ENCODE measurements at regions not wholly inside any gene's neighbourhood (a gene's known extent, or its start where the extent isn't known, plus 50 kb on each side); places are given as distances from the start of the nearest gene placed in this dataset.

GRCh38 chr13:40331802-40332201 is 334.6 kb downstream of the FOXO1 start:
- no peaks in the 10 kb centered on the region for H3K9me3 ChIP-seq (ENCODE audit: control insufficient read depth, insufficient read depth, low read depth, low read length)
- no peak overlapping the region for H2AFZ ChIP-seq (ENCODE audit: low read length)
- H3K4me3 ChIP-seq (replicated peaks in 1 of 4; ENCODE audit: control extremely low read depth in 1 of 4, insufficient read depth in 1 of 4, low read depth in 3 of 4, low read length in 4 of 4): no peak overlapping the region
- H4K20me1 ChIP-seq (ENCODE audit: control insufficient read depth, extremely low read depth, insufficient read depth, low read length): no peaks in the 10 kb centered on the region
- H3K4me1 ChIP-seq (ENCODE audit: control insufficient read depth, extremely low read depth, insufficient read depth, low read length): no peaks in the 10 kb centered on the region
- DNase-seq (ENCODE audit: low read depth in 2 of 2): no peak
- H3K79me2 ChIP-seq (ENCODE audit: control insufficient read depth, insufficient read depth, low read length): no peaks in the 10 kb centered on the region
- H3K27me3 ChIP-seq (ENCODE audit: control insufficient read depth, insufficient read depth, low read length): no peaks in the 10 kb centered on the region
- H3K4me2 ChIP-seq (ENCODE audit: extremely low read depth, insufficient read depth, low read length): no peak overlapping the region
- H3K36me3 ChIP-seq (ENCODE audit: control insufficient read depth, insufficient read depth, low read length): no peaks in the 10 kb centered on the region
- TF ChIP-seq CTCF (conservative IDR thresholded peaks at IDR 0.05 in 1 of 2, IDR thresholded peaks at IDR 0.05 in 1 of 2; ENCODE audit: low read depth in 1 of 2, low read length in 2 of 2) (no peak), EZH2 (IDR thresholded peaks at IDR 0.05; ENCODE audit: low read length, missing control alignments) (no peak)
- H3K9ac ChIP-seq (ENCODE audit: insufficient read depth, low read length): no peak overlapping the region
- no peak overlapping the region for H3K27ac ChIP-seq (ENCODE audit: insufficient read depth, low read length)

GRCh38 chr13:40333226-40333625 is 333.2 kb downstream of the FOXO1 start:
- no peaks in the 10 kb centered on the region for H3K27me3 ChIP-seq (ENCODE audit: control insufficient read depth, insufficient read depth, low read length)
- H3K79me2 ChIP-seq (ENCODE audit: control insufficient read depth, insufficient read depth, low read length): no peaks in the 10 kb centered on the region
- DNase-seq (ENCODE audit: low read depth in 2 of 2): peak in 1 of 2 donors; percentile 14
- no peak overlapping the region for H3K4me2 ChIP-seq (ENCODE audit: extremely low read depth, insufficient read depth, low read length)
- no peaks in the 10 kb centered on the region for H4K20me1 ChIP-seq (ENCODE audit: control insufficient read depth, extremely low read depth, insufficient read depth, low read length)
- H3K9ac ChIP-seq (ENCODE audit: insufficient read depth, low read length): no peak overlapping the region
- H3K27ac ChIP-seq (ENCODE audit: insufficient read depth, low read length): no peak overlapping the region
- H3K9me3 ChIP-seq (ENCODE audit: control insufficient read depth, insufficient read depth, low read depth, low read length): no peaks in the 10 kb centered on the region
- H3K36me3 ChIP-seq (ENCODE audit: control insufficient read depth, insufficient read depth, low read length): no peaks in the 10 kb centered on the region
- no peaks in the 10 kb centered on the region for H3K4me1 ChIP-seq (ENCODE audit: control insufficient read depth, extremely low read depth, insufficient read depth, low read length)
- TF ChIP-seq EZH2 (IDR thresholded peaks at IDR 0.05; ENCODE audit: low read length, missing control alignments) (no peak), CTCF (conservative IDR thresholded peaks at IDR 0.05 in 1 of 2, IDR thresholded peaks at IDR 0.05 in 1 of 2; ENCODE audit: low read depth in 1 of 2, low read length in 2 of 2) (no peak)
- no peak overlapping the region for H2AFZ ChIP-seq (ENCODE audit: low read length)
- H3K4me3 ChIP-seq (replicated peaks in 1 of 4; ENCODE audit: control extremely low read depth in 1 of 4, insufficient read depth in 1 of 4, low read depth in 3 of 4, low read length in 4 of 4): no peak overlapping the region

DNA sequence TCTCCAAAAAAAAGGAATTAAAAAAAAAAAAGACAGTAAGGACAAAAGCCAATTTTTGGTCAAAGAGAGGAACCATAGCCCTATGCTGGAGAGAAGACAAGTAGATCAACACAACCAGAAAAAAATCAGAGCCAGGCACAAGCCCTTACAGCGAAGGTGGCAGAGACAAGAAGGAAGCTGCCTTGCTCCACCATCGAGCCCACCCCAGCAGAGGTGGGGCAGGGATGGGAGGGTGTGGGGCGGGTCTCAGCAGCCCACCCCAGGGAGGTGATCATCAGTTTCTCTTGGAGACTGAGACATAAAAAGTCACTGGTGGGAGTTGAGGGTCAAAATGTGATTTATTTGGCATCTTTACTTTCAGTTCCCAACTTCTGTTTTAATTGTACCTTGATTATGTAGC is 332.4 kb downstream of the FOXO1 start:
- Histone ChIP-seq H3K9me3 (ENCODE audit: control insufficient read depth, insufficient read depth, low read depth, low read length) (no peaks in the 10 kb centered on the region), H3K27me3 (ENCODE audit: control insufficient read depth, insufficient read depth, low read length) (no peaks in the 10 kb centered on the region), H3K36me3 (ENCODE audit: control insufficient read depth, insufficient read depth, low read length) (no peaks in the 10 kb centered on the region), H3K9ac (ENCODE audit: insufficient read depth, low read length) (no peak overlapping the region), H3K4me1 (ENCODE audit: control insufficient read depth, extremely low read depth, insufficient read depth, low read length) (no peaks in the 10 kb centered on the region), H3K27ac (ENCODE audit: insufficient read depth, low read length) (no peak overlapping the region), H4K20me1 (ENCODE audit: control insufficient read depth, extremely low read depth, insufficient read depth, low read length) (no peaks in the 10 kb centered on the region), H3K4me3 (replicated peaks in 1 of 4; ENCODE audit: control extremely low read depth in 1 of 4, insufficient read depth in 1 of 4, low read depth in 3 of 4, low read length in 4 of 4) (no peak overlapping the region), H3K4me2 (ENCODE audit: extremely low read depth, insufficient read depth, low read length) (no peak overlapping the region), H2AFZ (ENCODE audit: low read length) (no peak overlapping the region), H3K79me2 (ENCODE audit: control insufficient read depth, insufficient read depth, low read length) (no peaks in the 10 kb centered on the region)
- no peak for DNase-seq (ENCODE audit: low read depth in 2 of 2)
- TF ChIP-seq CTCF (conservative IDR thresholded peaks at IDR 0.05 in 1 of 2, IDR thresholded peaks at IDR 0.05 in 1 of 2; ENCODE audit: low read depth in 1 of 2, low read length in 2 of 2) (no peak), EZH2 (IDR thresholded peaks at IDR 0.05; ENCODE audit: low read length, missing control alignments) (no peak)

All from fibroblast of lung (primary cell).